ENCODE measurements at regions not wholly inside any gene's neighbourhood (a gene's known extent, or its start where the extent isn't known, plus 50 kb on each side); places are given as distances from the start of the nearest gene placed in this dataset.

DNA sequence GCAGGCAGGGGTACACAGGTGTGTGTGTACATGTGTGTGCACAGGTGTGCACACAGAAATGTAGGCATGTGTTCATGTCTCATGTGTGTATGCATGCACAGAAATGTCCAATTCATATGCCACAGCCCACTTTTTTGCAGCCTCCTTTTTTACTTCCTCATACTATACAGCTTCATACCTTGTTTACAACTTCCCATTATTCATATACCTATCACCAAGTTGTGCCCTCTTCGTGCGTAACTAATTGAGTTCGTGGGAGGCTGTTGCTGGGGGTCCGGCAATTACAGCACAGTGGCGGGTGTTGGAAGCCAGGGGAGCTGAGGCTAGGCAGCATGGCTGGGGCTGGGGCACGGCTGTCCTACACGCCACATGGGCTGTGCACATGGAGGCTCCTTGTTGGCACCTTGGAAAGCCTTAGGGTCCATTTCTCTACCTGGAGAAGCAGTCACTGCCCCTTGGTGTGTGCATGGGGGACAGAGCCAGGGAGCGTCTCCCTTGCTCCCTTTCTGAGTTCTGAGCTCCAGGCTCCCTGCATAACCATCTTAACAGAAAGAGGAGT, 266.7 kb downstream of the ENGASE start:
- intact Hi-C loops (cut with DNase I; ENCODE audit: low total_unique reads): no loop called here
- Histone ChIP-seq H3K4me3 (peak overlapping the region in 1 of 8 donors; percentile 56), H3K27me3 (replicated peaks in 1 of 7) (peaks cover 0 to 24% (median 0%) of the 10 kb centered on the region in 7 donors), H3K36me3 (no peaks in the 10 kb centered on the region), H3K4me1 (peaks cover 0 to 25% (median 0%) of the 10 kb centered on the region in 6 donors), H3K27ac (peak overlapping the region in 5 of 8 donors; percentile 29 to 81 (median 78)), H3K9me3 (peaks cover 0 to 22% (median 10%) of the 10 kb centered on the region in 8 donors)
- WGBS, 5 donors: 62 to 71% (median 68%) methylated on average over 8 of the region's 8 CpGs
- TF ChIP-seq POLR2AphosphoS5 (IDR thresholded peaks at IDR 0.05) (no peak), POLR2A (IDR thresholded peaks at IDR 0.05) (no peak)
- TF ChIP-seq, protein P1, sequence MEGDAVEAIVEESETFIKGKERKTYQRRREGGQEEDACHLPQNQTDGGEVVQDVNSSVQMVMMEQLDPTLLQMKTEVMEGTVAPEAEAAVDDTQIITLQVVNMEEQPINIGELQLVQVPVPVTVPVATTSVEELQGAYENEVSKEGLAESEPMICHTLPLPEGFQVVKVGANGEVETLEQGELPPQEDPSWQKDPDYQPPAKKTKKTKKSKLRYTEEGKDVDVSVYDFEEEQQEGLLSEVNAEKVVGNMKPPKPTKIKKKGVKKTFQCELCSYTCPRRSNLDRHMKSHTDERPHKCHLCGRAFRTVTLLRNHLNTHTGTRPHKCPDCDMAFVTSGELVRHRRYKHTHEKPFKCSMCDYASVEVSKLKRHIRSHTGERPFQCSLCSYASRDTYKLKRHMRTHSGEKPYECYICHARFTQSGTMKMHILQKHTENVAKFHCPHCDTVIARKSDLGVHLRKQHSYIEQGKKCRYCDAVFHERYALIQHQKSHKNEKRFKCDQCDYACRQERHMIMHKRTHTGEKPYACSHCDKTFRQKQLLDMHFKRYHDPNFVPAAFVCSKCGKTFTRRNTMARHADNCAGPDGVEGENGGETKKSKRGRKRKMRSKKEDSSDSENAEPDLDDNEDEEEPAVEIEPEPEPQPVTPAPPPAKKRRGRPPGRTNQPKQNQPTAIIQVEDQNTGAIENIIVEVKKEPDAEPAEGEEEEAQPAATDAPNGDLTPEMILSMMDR (IDR thresholded peaks at IDR 0.05 in 8 of 11, conservative IDR thresholded peaks at IDR 0.05 in 3 of 11): no peak
- DNase-seq: no peak

DNA sequence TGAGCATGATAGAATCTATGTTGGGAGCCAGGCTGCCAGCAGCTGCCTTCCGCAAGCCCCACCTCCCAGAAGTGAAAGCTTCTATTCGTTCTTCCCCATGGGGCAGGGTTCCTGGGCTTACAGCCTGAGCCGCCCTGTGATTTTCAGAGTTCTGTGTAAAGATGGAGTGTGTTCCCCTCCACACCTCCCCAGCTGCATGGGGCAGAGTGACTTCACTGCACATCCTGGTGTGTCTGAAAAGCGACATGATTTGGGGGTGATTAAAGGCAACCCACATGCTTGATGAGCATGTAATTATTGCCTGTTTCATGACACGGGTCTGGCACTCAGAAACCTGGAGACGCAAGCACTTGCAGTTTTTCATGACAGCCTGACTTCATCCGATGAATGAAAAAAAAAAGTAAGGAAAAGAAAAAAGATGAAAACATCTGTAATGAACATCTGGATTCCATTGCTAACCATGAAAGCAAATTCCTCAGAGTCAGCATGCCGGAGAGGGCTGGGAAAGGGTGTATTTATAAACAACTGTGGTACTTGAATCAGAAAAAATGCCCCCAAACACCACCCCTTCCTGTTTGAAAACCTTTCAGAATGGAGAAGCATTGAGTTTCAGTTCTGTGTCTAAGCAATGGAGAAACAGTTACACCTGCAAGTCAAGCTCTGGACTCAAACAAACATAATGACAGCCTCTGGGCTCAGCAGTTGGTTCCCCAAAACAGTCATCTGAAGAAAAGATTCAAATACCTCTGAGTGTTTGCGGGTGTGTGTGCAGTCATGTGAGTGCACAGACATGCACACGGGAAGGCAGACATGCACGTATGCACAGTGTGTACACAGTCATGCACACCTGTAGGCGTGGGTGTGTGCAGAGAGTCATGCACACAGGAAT, 266.0 kb downstream of the ENGASE start:
- H3K27ac ChIP-seq: peak overlapping the region in 6 of 8 donors; percentile 48 to 81 (median 76)
- peak overlapping the region in 6 of 8 donors; percentile 10 to 56 (median 18) for H3K4me3 ChIP-seq
- intact Hi-C loops (cut with DNase I; ENCODE audit: low total_unique reads): no loop called here
- peaks cover 0 to 15% (median 9%) of the 10 kb centered on the region in 8 donors for H3K9me3 ChIP-seq
- WGBS, 5 donors: 54 to 68% (median 62%) methylated on average over 12 of the region's 12 CpGs
- TF ChIP-seq POLR2A (IDR thresholded peaks at IDR 0.05) (no peak), POLR2AphosphoS5 (IDR thresholded peaks at IDR 0.05) (peak in 2 of 3 donors; percentile 49 to 68)
- TF ChIP-seq, protein P1 (IDR thresholded peaks at IDR 0.05 in 8 of 11, conservative IDR thresholded peaks at IDR 0.05 in 3 of 11): no peak
- H3K27me3 ChIP-seq (replicated peaks in 1 of 7): peaks cover 0 to 28% (median 0%) of the 10 kb centered on the region in 7 donors
- peak; percentile 80 for DNase-seq
- H3K4me1 ChIP-seq: peaks cover 0 to 25% (median 0%) of the 10 kb centered on the region in 6 donors
- H3K36me3 ChIP-seq: no peaks in the 10 kb centered on the region

DNA sequence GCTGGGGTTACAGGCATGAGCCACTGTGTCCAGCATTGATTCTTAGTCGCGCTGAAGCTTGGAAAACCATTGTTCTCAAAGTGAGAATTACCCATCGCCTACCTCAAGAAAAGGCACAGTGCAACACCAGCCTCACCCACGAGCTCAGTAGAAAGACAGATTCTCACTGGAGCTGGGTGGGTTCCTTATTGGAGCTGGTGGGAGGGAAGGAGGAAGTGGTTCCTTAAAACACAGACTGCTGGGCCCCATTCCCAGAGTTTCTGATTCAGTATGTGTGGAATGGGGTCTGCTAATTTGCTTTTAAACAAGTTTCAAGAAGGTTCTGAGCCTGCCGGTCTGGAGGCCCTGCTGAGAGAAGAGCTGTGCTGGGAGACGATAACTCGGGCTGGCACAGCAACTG, 264.7 kb downstream of the ENGASE start:
- intact Hi-C loops (cut with DNase I; ENCODE audit: low total_unique reads): no loop called here
- no peak overlapping the region for H3K4me3 ChIP-seq
- peaks cover 0 to 38% (median 0%) of the 10 kb centered on the region in 7 donors for H3K27me3 ChIP-seq (replicated peaks in 1 of 7)
- no peak for DNase-seq
- peaks cover 0 to 25% (median 0%) of the 10 kb centered on the region in 6 donors for H3K4me1 ChIP-seq
- peaks cover 0 to 3% (median 0%) of the 10 kb centered on the region in 8 donors for H3K9me3 ChIP-seq
- no peaks in the 10 kb centered on the region for H3K36me3 ChIP-seq
- peak overlapping the region in 1 of 8 donors; percentile 78 for H3K27ac ChIP-seq
- WGBS, 5 donors: 69 to 87% (median 77%) methylated on average over 7 of the region's 7 CpGs
- TF ChIP-seq, protein P1 (IDR thresholded peaks at IDR 0.05 in 8 of 11, conservative IDR thresholded peaks at IDR 0.05 in 3 of 11): no peak
- no peak for TF ChIP-seq POLR2AphosphoS5 (IDR thresholded peaks at IDR 0.05)
- no peak for TF ChIP-seq POLR2A (IDR thresholded peaks at IDR 0.05)

DNA sequence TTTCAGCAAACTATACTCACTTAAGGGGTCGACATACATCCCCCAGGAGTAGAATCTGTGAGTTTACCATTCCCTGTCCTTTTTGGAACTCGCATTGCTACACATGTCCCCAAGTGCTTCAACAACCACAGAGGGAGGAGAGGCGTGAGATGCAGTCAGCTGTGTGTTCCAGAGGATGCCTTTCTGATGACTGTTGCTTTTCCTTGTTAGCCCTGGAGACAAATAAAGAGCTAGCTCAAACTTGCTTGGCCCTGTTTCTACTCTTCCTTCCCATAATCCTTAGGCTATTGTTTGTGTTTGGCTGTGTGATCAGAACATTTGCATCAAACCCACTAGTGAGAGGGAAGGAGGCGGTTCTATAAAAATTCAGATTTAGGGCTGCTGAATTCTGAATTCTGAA, 264.0 kb downstream of the ENGASE start:
- 48 to 63% (median 59%) methylated on average over 4 of the region's 4 CpGs for WGBS, 5 donors
- Histone ChIP-seq H3K27ac (no peak overlapping the region), H3K4me3 (no peak overlapping the region), H3K9me3 (no peaks in the 10 kb centered on the region), H3K4me1 (peaks cover 0 to 25% (median 0%) of the 10 kb centered on the region in 6 donors), H3K36me3 (no peaks in the 10 kb centered on the region), H3K27me3 (replicated peaks in 1 of 7) (peaks cover 0 to 41% (median 0%) of the 10 kb centered on the region in 7 donors)
- TF ChIP-seq POLR2AphosphoS5 (IDR thresholded peaks at IDR 0.05): no peak
- TF ChIP-seq, protein P1 (IDR thresholded peaks at IDR 0.05 in 8 of 11, conservative IDR thresholded peaks at IDR 0.05 in 3 of 11): no peak
- TF ChIP-seq POLR2A (IDR thresholded peaks at IDR 0.05): no peak
- intact Hi-C loops (cut with DNase I; ENCODE audit: low total_unique reads): no loop called here
- DNase-seq: no peak
